B cell (primary cell): ENCODE measurements at regions not wholly inside any gene's neighbourhood (a gene's known extent, or its start where the extent isn't known, plus 50 kb on each side); places are given as distances from the start of the nearest gene placed in this dataset.

ENCODE experiments used
- ATAC-seq: fragments of 200-7000 bp; cut with Tn5 transposase; one replicate; pipeline ENCODE4 v1.10.0; 2021; ENCODE audit warnings: low read depth, mild to moderate bottlenecking, moderate number of reproducible peaks, moderate library complexity
- CTCF ChIA-PET: fragments of 350-600 bp; sonication (Branson Sonifier 250); formaldehyde crosslinking; loops from one replicate; lab custom pipeline; 2021; ENCODE audit warnings: antibody characterized with exemption, inconsistent platforms; lab: Charles Lee
- POLR2A ChIA-PET: fragments of 350-600 bp; sonication (Branson Sonifier 250); formaldehyde crosslinking; loops from one replicate; lab custom pipeline; 2021; ENCODE audit warnings: antibody characterized with exemption; lab: Charles Lee
- DNase-seq: peaks from one replicate; pipeline ENCODE4 v3.0.0; 2013
- H2AFZ ChIP-seq: 2 replicates; pipeline ENCODE4 v1.6.1; 2012; ENCODE audit warnings: mild to moderate bottlenecking, low read depth, low read length; ENCODE audit not compliant: insufficient read depth, poor library complexity, severe bottlenecking
- H3K27ac ChIP-seq, 2 donors: 1 replicate in 1 of 2; 2 replicates in 1 of 2; pipeline ENCODE4 v1.5.1; 2012 to 2013; ENCODE audit warnings: low read length in 2 of 2, mild to moderate bottlenecking in 2 of 2, moderate library complexity in 1 of 2
- H3K27me3 ChIP-seq, 4 experiments: fragments of 200-600 bp in 1 of 4; sonication (generic) in 1 of 4; replicated peaks in 1 of 4; 1 replicate in 2 of 4; 2 replicates in 2 of 4; pipeline versions ENCODE4 v1.6.1 to v1.7.0; 2013 to 2016; ENCODE audit warnings: low read length in 3 of 4, mild to moderate bottlenecking in 2 of 4, mixed read lengths in 1 of 4, moderate library complexity in 1 of 4; ENCODE audit not compliant: insufficient read depth in 4 of 4, control insufficient read depth in 3 of 4; ENCODE audit errors: control extremely low read depth in 1 of 4
- H3K36me3 ChIP-seq, 2 experiments: replicated peaks in 1 of 2; 1 replicate in 1 of 2; 2 replicates in 1 of 2; pipeline versions ENCODE4 v1.6.1 to v1.7.1; 2013; ENCODE audit warnings: low read length in 1 of 2; ENCODE audit not compliant: insufficient read depth in 2 of 2, control insufficient read depth in 1 of 2; ENCODE audit errors: control extremely low read depth in 1 of 2, extremely low read depth in 1 of 2
- H3K4me1 ChIP-seq, 2 donors: fragments of 200-600 bp in 1 of 2; sonication (generic) in 1 of 2; 1 replicate in 1 of 2; 2 replicates in 1 of 2; pipeline versions ENCODE4 v1.5.1 to v1.6.1; 2013 to 2017; ENCODE audit warnings: low read length in 2 of 2; ENCODE audit not compliant: control insufficient read depth in 2 of 2, insufficient read depth in 2 of 2
- H3K4me2 ChIP-seq: replicated peaks from 2 replicates; pipeline ENCODE3; 2012; ENCODE audit warnings: mild to moderate bottlenecking, low read depth, low read length; ENCODE audit not compliant: poor library complexity, severe bottlenecking
- H3K4me3 ChIP-seq, 5 experiments: fragments of 200-600 bp in 1 of 5; sonication (generic) in 1 of 5; 1 replicate in 3 of 5; 2 replicates in 2 of 5; pipeline versions ENCODE4 v1.5.1 to v1.7.0; 2011 to 2016; ENCODE audit warnings: low read length in 4 of 5, mild to moderate bottlenecking in 4 of 5, low read depth in 2 of 5, control low read depth in 1 of 5, moderate library complexity in 1 of 5; ENCODE audit not compliant: insufficient read depth in 1 of 5; ENCODE audit errors: control extremely low read depth in 1 of 5, extremely low read depth in 1 of 5
- H3K79me2 ChIP-seq: fragments of 200-600 bp; sonication (generic); one replicate; pipeline ENCODE4 v1.6.0; 2016; ENCODE audit warnings: low read length; ENCODE audit not compliant: control insufficient read depth, insufficient read depth
- H3K9ac ChIP-seq: fragments of 200-600 bp; sonication (generic); 2 replicates; pipeline ENCODE4 v1.6.1; 2017; ENCODE audit warnings: mild to moderate bottlenecking, low read length, moderate library complexity
- H3K9me3 ChIP-seq, 3 donors: one replicate each; pipeline versions ENCODE4 v1.6.1 to v1.7.1; 2013; ENCODE audit warnings: low read length in 2 of 3; ENCODE audit not compliant: control insufficient read depth in 2 of 3, insufficient read depth in 1 of 3; ENCODE audit errors: control extremely low read depth in 1 of 3
- H4K20me1 ChIP-seq: 2 replicates; pipeline ENCODE4 v1.6.0; 2012; ENCODE audit warnings: mild to moderate bottlenecking, low read length; ENCODE audit not compliant: insufficient read depth, control insufficient read depth, poor library complexity, severe bottlenecking
- H3K27ac Mint-ChIP-seq: one replicate; pipeline ENCODE4 v1.8.0; 2021; ENCODE audit warnings: mixed read lengths
- H3K27me3 Mint-ChIP-seq: one replicate; pipeline ENCODE4 v1.8.0; 2021; ENCODE audit warnings: mixed read lengths
- H3K4me1 Mint-ChIP-seq: one replicate; pipeline ENCODE4 v1.8.0; 2021; ENCODE audit warnings: mixed read lengths
- H3K4me3 Mint-ChIP-seq: one replicate; pipeline ENCODE4 v1.8.0; 2021; ENCODE audit warnings: mixed read lengths
- H3K9me3 Mint-ChIP-seq: one replicate; pipeline ENCODE4 v1.8.0; 2022; ENCODE audit warnings: mixed read lengths; ENCODE audit not compliant: insufficient read depth
- EZH2 ChIP-seq: IDR thresholded peaks from 2 replicates; pipeline ENCODE4 v1.6.1; 2012; ENCODE audit warnings: borderline replicate concordance, low read depth, mild to moderate bottlenecking, moderate library complexity, low read length; ENCODE audit not compliant: insufficient read depth, poor library complexity, severe bottlenecking
- WGBS: methylation state at CpG from one replicate; pipeline ENCODE4 v1.1.5; 2013; ENCODE audit warnings: missing lambda C conversion rate; ENCODE audit not compliant: insufficient coverage; 5-methylcytosine and 5-hydroxymethylcytosine counted together
- intact Hi-C: fragments of 100-400 bp; cut with micrococcal nuclease; formaldehyde crosslinking; loops from one replicate; pipeline ENCODE4 v1.10.0; 2022
- TF ChIP-seq, protein P1 (sequence below): fragments of 200-600 bp; IDR thresholded peaks from one replicate; pipeline ENCODE4 v1.8.0; 2022; ENCODE audit warnings: antibody characterized with exemption, mild to moderate bottlenecking

DNA sequence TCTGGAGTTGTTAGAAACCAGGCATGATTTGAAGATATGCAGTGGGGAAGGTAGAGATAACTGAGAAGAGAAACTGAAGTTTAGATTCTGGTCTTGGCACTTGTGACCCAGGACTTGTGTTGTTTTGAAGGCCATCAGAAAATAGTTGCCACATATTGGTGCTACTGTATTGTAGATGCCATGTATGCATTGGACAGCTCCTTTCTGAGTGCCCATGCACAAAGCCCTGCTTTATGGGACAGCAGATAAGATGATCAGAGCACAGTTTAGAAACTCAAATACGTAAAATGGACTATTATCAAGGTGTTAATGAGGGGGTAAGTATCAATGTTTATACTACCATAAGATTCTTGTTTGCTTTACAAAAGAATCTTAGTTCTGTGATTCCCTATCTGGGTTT, 84.9 kb downstream of the KIF4B start:
- H3K4me2 ChIP-seq: no peak overlapping the region

DNA sequence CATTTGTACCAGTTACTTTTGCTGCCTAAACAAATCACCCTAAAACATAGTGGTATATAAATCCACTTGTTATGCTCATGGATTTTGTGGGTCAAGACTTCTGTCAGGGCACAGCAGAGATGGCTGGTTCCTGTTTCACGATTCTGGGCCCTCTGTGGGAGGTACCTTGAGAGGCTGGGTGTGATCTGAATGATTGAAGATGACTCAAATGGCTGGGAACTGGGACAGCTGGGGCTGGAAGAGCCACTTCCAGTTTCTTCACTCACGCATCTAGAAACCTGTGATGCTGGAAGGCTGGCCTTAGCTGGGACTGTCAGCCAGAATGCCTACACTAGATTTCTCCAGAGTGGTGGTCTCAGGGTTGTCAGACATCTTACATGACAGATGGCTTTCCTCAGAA, 88.1 kb downstream of the KIF4B start:
- Histone ChIP-seq H3K27me3 (peaks cover 0 to 2% (median 0%) of the 10 kb centered on the region in 4 experiments), H3K4me2 (no peak overlapping the region), H3K27ac (no peak overlapping the region), H2AFZ (no peak overlapping the region), H3K36me3 (no peaks in the 10 kb centered on the region), H3K4me1 (no peaks in the 10 kb centered on the region), H3K9ac (no peak overlapping the region), H3K79me2 (no peaks in the 10 kb centered on the region), H4K20me1 (no peaks in the 10 kb centered on the region), H3K4me3 (no peak overlapping the region), H3K9me3 (peaks cover 0 to 3% (median 0%) of the 10 kb centered on the region in 3 donors)
- 59% methylated on average over 2 of the region's 2 CpGs for WGBS
- Mint-ChIP-seq H3K4me1 (no peaks in the 10 kb centered on the region), H3K27ac (no peak overlapping the region), H3K9me3 (no peaks in the 10 kb centered on the region), H3K27me3 (peaks cover 5% of the 10 kb centered on the region), H3K4me3 (no peak overlapping the region)
- DNase-seq (no peak), ATAC-seq (no peak)
- TF ChIP-seq EZH2: no peak
- TF ChIP-seq, protein P1, sequence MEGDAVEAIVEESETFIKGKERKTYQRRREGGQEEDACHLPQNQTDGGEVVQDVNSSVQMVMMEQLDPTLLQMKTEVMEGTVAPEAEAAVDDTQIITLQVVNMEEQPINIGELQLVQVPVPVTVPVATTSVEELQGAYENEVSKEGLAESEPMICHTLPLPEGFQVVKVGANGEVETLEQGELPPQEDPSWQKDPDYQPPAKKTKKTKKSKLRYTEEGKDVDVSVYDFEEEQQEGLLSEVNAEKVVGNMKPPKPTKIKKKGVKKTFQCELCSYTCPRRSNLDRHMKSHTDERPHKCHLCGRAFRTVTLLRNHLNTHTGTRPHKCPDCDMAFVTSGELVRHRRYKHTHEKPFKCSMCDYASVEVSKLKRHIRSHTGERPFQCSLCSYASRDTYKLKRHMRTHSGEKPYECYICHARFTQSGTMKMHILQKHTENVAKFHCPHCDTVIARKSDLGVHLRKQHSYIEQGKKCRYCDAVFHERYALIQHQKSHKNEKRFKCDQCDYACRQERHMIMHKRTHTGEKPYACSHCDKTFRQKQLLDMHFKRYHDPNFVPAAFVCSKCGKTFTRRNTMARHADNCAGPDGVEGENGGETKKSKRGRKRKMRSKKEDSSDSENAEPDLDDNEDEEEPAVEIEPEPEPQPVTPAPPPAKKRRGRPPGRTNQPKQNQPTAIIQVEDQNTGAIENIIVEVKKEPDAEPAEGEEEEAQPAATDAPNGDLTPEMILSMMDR: no peak
- POLR2A ChIA-PET: no interaction called here
- intact Hi-C loops: no loop called here
- CTCF ChIA-PET: no interaction called here

More for the DNA sequence above, 84.9 kb downstream of the KIF4B start:
- no peak overlapping the region for H3K27ac Mint-ChIP-seq
- H3K79me2 ChIP-seq: no peaks in the 10 kb centered on the region
- ATAC-seq: no peak
- H3K27ac ChIP-seq: no peak overlapping the region
- intact Hi-C loops: no loop called here
- TF ChIP-seq, protein P1: no peak
- no peak for TF ChIP-seq EZH2
- no peak overlapping the region for H3K9ac ChIP-seq
- CTCF ChIA-PET: no interaction called here
- H3K9me3 ChIP-seq: peaks cover 0 to 3% (median 0%) of the 10 kb centered on the region in 3 donors
- H3K4me3 ChIP-seq: no peak overlapping the region
- POLR2A ChIA-PET: no interaction called here
- H2AFZ ChIP-seq: no peak overlapping the region
- peaks cover 0 to 2% (median 0%) of the 10 kb centered on the region in 4 experiments for H3K27me3 ChIP-seq
- no peaks in the 10 kb centered on the region for H3K4me1 ChIP-seq
- H3K4me3 Mint-ChIP-seq: no peak overlapping the region
- DNase-seq: no peak
- H3K36me3 ChIP-seq: no peaks in the 10 kb centered on the region
- H3K27me3 Mint-ChIP-seq: peaks cover 5% of the 10 kb centered on the region
- H3K9me3 Mint-ChIP-seq: no peaks in the 10 kb centered on the region
- H4K20me1 ChIP-seq: no peaks in the 10 kb centered on the region
- no peaks in the 10 kb centered on the region for H3K4me1 Mint-ChIP-seq
- no CpG with 5 or more reads among the region's 1 CpG for WGBS
